ENCODE measurements at regions not wholly inside any gene's neighbourhood (a gene's known extent, or its start where the extent isn't known, plus 50 kb on each side); places are given as distances from the start of the nearest gene placed in this dataset.
"Not testable (repeated sequence)": the region's sequence is repeated elsewhere in the genome, so short reads cannot be mapped to it uniquely, and the experiment has no call there.

- DNase-seq = no peak
Measured at GRCh38 chr16:60646631-60647030, 1389.6 kb downstream of the CDH8 start.

- no peak for DNase-seq
Measured at GRCh38 chr16:60645541-60645940, 1390.7 kb downstream of the CDH8 start.

DNA sequence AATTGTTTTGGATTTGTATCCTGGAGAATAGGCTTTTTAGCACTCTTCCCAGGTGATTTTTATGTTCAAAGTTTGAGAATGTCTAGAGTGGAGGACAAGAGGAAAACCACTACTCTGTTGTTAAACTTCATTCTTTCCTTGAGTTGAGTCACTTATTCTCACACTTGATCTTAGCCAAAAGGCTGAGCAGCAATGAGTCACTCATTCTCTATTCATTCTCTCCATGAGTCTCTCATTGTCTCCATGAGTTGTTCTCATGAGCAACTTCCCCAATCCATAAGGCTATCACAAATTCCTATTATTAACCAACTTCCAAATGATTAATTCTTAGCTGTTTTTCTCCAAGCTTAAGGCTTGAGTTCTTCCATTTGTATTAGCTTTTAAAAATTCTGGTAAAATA lies 1393.3 kb downstream of the CDH8 start:
- no peak for DNase-seq

- DNase-seq = no peak
Measured at GRCh38 chr16:60641067-60641665, 1395.1 kb downstream of the CDH8 start.

- no peak for DNase-seq
Measured at GRCh38 chr16:60640038-60640437, 1396.2 kb downstream of the CDH8 start.

DNA sequence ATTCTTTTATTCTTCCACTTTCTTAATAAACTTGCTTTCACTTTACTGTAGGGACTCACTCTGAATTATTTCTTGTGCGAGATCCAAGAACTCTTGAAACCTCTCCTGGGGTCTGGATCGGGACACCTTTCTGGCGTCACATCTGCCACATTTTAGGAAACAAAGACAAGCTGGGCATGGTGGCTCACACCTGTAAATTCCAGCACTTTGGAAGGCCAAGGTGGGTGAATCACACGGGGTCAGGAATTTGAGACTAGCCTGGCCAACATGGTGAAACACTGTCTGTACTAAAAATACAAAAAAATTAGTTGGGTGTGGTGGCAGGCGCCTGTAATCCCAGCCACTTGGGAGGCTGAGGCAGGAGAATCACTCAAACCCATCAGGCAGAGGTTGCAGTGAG lies 1399.6 kb downstream of the CDH8 start:
- not testable (repeated sequence) for DNase-seq

DNA sequence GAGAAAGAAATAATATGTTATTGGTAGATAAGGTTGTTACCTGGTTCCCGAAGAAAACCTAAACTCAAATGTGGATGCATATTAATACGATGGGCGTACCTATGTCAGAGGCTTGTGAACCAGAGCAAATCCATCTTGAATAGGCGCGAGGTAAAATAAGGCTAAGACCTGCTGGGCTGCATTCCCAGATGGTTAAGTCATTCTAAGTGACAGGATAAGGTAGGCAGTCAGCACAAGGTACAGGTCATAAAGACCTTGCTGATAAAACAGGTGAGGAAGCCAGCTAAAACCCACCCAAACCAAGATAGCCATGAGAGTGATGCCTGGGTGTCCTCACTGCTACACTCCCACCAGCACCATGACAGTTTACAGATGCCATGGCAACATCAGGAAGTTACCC lies 1400.1 kb downstream of the CDH8 start:
- no peak for DNase-seq

GRCh38 chr16:60635548-60635947 lies 1400.7 kb downstream of the CDH8 start:
- DNase-seq = no peak

- DNase-seq = no peak
Measured at GRCh38 chr16:60611844-60612243, 1424.4 kb downstream of the CDH8 start.

GRCh38 chr16:60608971-60609370 lies 1427.3 kb downstream of the CDH8 start:
- DNase-seq = no peak

GRCh38 chr16:60605652-60606051 lies 1430.6 kb downstream of the CDH8 start:
- not testable (repeated sequence) for DNase-seq

GRCh38 chr16:60605176-60605575 lies 1431.1 kb downstream of the CDH8 start:
- DNase-seq = no peak

- DNase-seq = no peak
Measured at GRCh38 chr16:60586493-60586892, 1449.7 kb downstream of the CDH8 start.

DNA sequence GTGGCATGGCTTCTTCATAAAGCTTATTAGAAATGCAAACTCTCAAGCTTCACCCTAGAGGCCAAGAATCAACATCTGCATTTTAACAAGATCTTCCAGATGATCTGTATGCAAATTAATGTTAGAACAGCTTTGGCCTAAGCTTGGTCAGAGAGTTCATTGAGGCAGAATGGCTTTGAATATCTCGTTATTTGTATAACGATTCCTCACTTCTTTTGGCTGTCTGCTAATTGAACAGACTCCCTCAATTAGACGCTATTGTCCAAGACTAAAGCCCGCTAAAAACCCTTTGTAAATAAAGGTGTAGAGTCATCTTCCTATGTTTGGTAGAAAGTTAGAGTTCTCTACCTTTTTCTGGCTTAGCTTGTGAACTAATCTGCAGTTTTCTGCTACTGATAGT lies 1453.7 kb downstream of the CDH8 start:
- no peak for DNase-seq

- DNase-seq = no peak
Measured at GRCh38 chr16:60566901-60567300, 1469.3 kb downstream of the CDH8 start.

DNA sequence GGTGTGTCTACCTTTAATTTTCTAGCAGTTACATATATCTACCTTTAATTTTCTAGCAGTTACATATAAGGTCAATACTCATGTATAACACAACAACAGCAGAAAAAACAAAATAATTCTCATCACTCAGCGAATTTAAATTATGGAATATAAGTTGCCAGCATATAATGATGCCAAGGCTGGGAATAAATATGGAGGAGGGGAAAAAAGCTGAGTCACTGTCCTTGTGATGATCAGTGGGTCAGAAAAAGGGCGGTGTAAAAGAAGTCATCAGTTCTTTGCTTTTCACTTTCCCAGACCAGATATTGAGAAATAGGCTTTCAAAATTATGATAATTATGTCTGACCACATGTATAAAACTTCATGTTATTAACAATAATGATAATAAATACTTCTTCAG lies 1471.7 kb downstream of the CDH8 start:
- DNase-seq = no peak

GRCh38 chr16:60563166-60563565 lies 1473.1 kb downstream of the CDH8 start:
- DNase-seq = no peak

DNA sequence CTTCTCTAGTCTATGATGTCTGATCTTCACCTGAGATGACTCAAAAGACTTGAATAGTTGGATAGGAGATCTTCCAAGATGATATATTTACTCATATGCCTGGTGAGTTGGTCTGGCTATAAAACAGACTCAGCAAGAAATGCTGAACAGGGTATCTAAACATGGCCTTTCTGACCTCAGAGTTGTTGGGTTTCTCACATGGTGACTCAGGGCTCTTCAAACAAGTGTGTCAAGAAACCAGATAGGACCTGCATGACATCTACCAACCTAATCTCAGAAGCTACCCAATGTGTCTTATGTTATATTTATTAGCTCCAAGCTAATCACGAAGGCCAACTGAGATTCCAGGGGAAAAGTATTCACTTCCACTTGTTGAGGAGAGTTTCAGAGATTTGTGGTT lies 1477.3 kb downstream of the CDH8 start:
- no peak for DNase-seq

DNA sequence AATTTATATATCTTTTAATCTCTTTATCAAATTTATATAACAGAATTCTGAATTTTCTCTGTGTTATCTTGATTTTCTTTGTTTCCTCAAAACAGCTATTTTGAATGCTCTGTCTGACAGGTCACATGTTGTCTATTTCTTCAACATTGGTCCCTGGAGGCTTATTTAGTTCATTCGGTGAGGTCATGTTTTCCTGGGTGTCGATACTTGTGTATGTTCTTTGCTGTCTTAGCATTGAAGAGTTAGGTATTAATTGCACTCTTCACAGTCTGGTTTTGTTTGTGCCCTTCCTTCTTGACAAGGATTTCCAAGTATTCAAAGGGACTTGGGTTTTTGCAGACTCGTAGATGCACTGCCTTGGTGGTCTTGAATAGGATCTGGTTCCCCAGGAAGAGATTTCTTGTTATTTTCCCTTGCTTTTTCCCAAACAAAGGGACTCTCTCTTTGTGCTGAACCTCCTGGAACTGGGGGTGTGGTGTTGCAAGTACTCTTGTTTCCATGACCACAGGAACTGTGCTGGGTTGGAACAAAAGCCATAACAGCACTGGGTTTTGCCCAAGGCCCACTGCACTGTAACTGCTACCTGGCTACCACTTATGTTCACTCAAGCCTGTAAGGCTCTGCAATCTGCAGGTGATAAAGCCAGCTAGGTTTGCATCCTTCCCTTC lies 1483.0 kb downstream of the CDH8 start:
- DNase-seq = no peak

DNA sequence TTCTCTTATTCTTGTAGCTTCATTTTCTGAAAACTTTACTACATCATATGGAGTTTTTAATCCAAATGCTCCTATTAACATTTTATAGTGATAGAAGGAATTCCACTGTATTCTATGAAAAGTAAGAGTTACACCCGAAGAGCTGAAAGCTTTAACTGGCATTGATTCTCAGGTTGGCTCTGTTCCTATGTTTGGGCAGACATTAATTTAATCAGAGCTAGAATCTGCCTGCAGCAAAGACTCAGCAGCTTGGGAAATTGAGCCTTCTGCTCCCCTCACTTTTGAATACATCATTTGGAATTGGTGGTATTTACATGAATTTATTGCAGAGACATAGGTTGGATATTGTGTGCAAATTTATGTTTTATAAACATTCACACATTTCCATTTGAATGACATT lies 1494.7 kb downstream of the CDH8 start:
- no peak for DNase-seq

GRCh38 chr16:60510941-60511340 lies 1525.3 kb downstream of the CDH8 start:
- no peak for DNase-seq

DNA sequence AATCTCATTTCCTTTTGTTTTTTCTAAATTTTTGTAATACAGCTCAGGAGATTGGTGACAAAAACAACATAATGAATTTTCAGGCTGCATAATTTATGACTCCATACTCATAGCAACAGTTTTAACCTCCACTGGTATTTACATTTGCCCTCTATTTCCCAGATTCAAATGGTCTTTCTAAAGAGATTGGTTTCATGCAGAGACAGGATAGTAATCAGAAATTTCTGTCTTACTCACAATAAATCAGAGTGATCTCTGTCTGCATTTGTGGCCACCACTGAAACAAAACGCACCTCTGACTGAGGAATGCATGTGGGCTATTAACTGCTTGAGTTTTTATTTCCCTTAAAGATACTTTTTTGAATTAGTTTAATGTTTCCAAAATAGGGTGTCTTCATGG lies 1526.0 kb downstream of the CDH8 start:
- DNase-seq = no peak

DNA sequence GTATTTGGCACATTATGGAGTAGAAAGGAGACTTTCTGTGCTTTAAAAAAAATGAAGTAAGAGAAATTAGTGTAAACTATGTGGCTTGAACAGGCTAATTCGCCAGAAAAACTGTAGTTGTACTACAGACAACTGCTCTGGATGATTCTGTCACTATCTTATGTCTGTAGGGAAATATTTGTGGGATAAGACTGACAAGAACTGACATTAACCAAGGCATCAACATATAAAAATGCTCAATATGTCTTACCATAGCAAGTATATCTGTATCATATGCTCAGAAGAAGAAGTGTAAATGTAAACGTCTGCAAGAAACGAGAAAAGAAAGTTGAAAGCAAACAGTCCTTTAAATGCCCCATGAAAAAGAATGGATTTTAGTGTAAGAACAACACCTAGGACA lies 1545.0 kb downstream of the CDH8 start:
- DNase-seq = no peak

DNA sequence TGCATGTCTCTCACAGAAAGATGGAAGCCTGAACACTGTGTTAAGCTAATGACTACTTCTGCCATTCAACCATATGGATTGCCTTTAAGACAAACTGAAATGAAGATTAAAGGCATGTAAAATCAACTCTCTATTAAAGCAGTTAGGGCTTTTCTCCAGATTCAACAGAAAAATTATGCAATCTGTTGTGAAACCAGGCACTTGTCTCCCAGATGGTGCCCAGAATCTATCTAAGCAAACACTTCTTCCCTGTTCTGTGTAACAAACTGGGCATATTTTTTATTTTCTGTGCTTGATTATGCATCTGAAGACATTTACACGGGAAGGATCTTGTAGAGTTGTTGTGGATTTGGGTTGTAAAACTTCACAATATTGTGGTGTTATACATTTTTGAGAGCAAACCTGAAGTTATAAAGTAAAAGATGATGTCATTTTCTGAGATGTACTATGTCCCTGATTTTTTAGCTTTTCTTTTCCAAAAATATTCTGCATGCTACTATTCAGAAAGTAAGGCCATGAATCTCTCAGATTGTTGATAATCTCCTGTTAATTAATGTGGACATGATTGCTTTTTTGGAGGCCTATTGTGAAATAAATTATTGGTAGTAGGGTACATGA lies 1550.3 kb downstream of the CDH8 start:
- no peak for DNase-seq

GRCh38 chr16:60484901-60485300 lies 1551.3 kb downstream of the CDH8 start:
- DNase-seq = no peak
